HCT116 (cell line): ENCODE measurements at regions not wholly inside any gene's neighbourhood (a gene's known extent, or its start where the extent isn't known, plus 50 kb on each side); places are given as distances from the start of the nearest gene placed in this dataset.

Source experiments
- CTCF ChIP-seq, 3 experiments: fragments of 200-600 bp in 1 of 3; sonication (generic) in 1 of 3; IDR thresholded peaks in 2 of 3; conservative IDR thresholded peaks in 1 of 3; 2 replicates each; pipeline ENCODE4 v1.5.1; 2012 to 2017; ENCODE audit warnings: low read depth in 2 of 3, low read length in 2 of 3, antibody characterized with exemption in 1 of 3, borderline replicate concordance in 1 of 3, control low read depth in 1 of 3, mild to moderate bottlenecking in 1 of 3, mixed read lengths in 1 of 3, mixed run types in 1 of 3, moderate library complexity in 1 of 3; ENCODE audit not compliant: insufficient read depth in 1 of 3
- EGR1 ChIP-seq: IDR thresholded peaks from 2 replicates; pipeline ENCODE4 v1.6.1; 2012; ENCODE audit warnings: low read depth
- EZH2phosphoT487 ChIP-seq: fragments of 200-600 bp; IDR thresholded peaks from 2 replicates; pipeline ENCODE4 v1.6.1; 2018; ENCODE audit warnings: antibody characterized with exemption, borderline replicate concordance
- JUND ChIP-seq: IDR thresholded peaks from 2 replicates; pipeline ENCODE4 v1.6.1; 2012
- POLR2A ChIP-seq: IDR thresholded peaks from 2 replicates; pipeline ENCODE4 v1.7.0; 2011; ENCODE audit warnings: borderline replicate concordance; ENCODE audit not compliant: insufficient read depth, insufficient read length; ENCODE audit errors: extremely low read depth
- POLR2AphosphoS5 ChIP-seq: IDR thresholded peaks from 2 replicates; pipeline ENCODE4 v1.6.1; 2011; ENCODE audit warnings: mild to moderate bottlenecking, low read depth, low read length, moderate library complexity
- RAD21 ChIP-seq: IDR thresholded peaks from 2 replicates; pipeline ENCODE4 v1.6.1; 2012; ENCODE audit warnings: low read depth, mild to moderate bottlenecking
- SIN3A ChIP-seq: IDR thresholded peaks from 2 replicates; pipeline ENCODE4 v1.6.1; 2012; ENCODE audit warnings: low read depth
- SP1 ChIP-seq: IDR thresholded peaks from 2 replicates; pipeline ENCODE4 v1.6.1; 2012; ENCODE audit warnings: low read depth
- ZNF274 ChIP-seq: fragments of 200-500 bp; sonication (Bioruptor generic); IDR thresholded peaks from 2 replicates; pipeline ENCODE4 v1.6.1; 2014; ENCODE audit warnings: mild to moderate bottlenecking, low read depth, low read length, inconsistent platforms
- TF ChIP-seq, protein P1 (sequence below): IDR thresholded peaks from 2 replicates; pipeline ENCODE4 v1.6.1; 2012
- TF ChIP-seq, protein P2 (sequence below): IDR thresholded peaks from 2 replicates; pipeline ENCODE4 v1.6.1; 2012

DNA sequence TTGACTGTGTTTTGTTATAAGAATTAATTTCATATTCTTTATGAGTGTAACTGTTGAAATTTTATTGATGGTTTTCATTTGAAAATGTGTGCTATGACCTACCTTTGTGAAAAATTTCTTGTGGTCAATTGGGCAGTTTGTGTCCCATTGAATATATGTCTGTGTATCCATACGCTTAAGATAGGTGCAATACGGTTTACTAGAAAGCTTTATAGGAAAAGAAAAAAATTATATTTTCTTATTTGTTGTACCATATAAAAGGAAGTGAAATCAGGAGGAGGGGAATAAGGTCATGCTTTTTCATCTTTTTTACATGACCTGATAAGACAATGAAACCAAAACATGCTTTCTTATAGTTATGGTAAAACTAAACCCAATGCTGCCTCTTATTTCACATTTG, 807.7 kb downstream of the USP25 start:
- TF ChIP-seq EGR1 = no peak
- TF ChIP-seq JUND = no peak
- no peak for TF ChIP-seq ZNF274
- TF ChIP-seq SIN3A = no peak
- TF ChIP-seq POLR2AphosphoS5 = no peak
- no peak for TF ChIP-seq CTCF (IDR thresholded peaks at IDR 0.05 in 2 of 3, conservative IDR thresholded peaks at IDR 0.05 in 1 of 3; ENCODE audit: borderline replicate concordance in 1 of 3, insufficient read depth in 1 of 3, low read depth in 2 of 3, low read length in 2 of 3)
- TF ChIP-seq POLR2A = no peak
- TF ChIP-seq RAD21 = no peak
- TF ChIP-seq EZH2phosphoT487 = no peak
- TF ChIP-seq, protein P1, sequence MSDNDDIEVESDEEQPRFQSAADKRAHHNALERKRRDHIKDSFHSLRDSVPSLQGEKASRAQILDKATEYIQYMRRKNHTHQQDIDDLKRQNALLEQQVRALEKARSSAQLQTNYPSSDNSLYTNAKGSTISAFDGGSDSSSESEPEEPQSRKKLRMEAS = no peak
- TF ChIP-seq, protein P2, sequence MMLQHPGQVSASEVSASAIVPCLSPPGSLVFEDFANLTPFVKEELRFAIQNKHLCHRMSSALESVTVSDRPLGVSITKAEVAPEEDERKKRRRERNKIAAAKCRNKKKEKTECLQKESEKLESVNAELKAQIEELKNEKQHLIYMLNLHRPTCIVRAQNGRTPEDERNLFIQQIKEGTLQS = no peak
- no peak for TF ChIP-seq SP1
